Fibroblast of pulmonary artery (primary cell): ENCODE measurements at regions not wholly inside any gene's neighbourhood (a gene's known extent, or its start where the extent isn't known, plus 50 kb on each side); places are given as distances from the start of the nearest gene placed in this dataset.

Source experiments
- DNase-seq: peaks from one replicate; pipeline ENCODE4 v3.0.0-alpha.2; 2010; ENCODE audit warnings: low read depth
- H3K4me3 ChIP-seq: replicated peaks from 2 replicates; pipeline ENCODE4 v1.5.1; 2011; ENCODE audit warnings: low read depth, mild to moderate bottlenecking, control low read depth, low read length, moderate library complexity
- CTCF ChIP-seq: IDR thresholded peaks from 2 replicates; pipeline ENCODE4 v1.5.1; 2011; ENCODE audit warnings: mild to moderate bottlenecking, control low read depth, low read length, inconsistent platforms; ENCODE audit errors: missing control alignments

DNA sequence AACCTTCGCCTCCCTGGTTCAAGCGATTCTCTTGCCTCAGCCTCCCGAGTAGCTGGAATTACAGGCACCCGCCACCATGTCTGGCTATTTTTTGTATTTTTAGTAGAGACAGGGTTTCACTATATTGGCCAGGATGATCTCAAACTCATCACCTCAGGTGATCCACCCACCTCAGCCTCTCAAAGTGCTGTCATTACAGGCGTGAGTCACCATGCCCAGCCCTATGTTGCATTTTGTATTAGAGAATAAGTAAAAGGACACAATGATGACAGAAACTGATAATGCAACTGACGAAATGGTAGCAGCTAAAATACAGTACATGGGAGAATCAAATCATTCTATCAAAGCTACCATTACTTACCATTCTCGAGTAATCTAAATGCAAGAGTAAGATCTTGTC lies 276.7 kb downstream of the DSEL start:
- TF ChIP-seq CTCF, result no peak
- no peak overlapping the region for H3K4me3 ChIP-seq
- DNase-seq, result no peak

DNA sequence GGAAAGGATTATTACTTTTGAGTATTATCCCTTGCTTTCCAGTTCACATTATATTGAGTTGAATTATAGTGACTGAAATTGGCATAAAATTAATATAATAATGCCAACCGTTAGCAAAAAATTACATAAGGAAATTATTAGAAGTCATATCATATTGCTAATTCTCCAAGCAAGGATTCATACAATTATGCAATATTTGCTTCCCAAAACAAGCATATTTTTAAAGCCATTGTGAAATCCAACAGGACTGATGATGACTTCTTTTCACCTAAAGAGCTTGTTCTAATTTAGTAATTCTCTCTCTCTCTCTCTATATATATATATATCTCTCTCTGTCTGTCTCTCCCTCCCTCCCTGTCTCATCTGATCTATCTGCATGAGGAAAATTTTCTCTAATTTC lies 283.5 kb downstream of the DSEL start:
- H3K4me3 ChIP-seq, result no peak overlapping the region
- no peak for TF ChIP-seq CTCF
- DNase-seq, result peak; percentile 54

- H3K4me3 ChIP-seq, result no peak overlapping the region
- DNase-seq, result peak; percentile 98
These were observed 284.1 kb downstream of the DSEL start for GRCh38 chr18:67232406-67232805.

DNA sequence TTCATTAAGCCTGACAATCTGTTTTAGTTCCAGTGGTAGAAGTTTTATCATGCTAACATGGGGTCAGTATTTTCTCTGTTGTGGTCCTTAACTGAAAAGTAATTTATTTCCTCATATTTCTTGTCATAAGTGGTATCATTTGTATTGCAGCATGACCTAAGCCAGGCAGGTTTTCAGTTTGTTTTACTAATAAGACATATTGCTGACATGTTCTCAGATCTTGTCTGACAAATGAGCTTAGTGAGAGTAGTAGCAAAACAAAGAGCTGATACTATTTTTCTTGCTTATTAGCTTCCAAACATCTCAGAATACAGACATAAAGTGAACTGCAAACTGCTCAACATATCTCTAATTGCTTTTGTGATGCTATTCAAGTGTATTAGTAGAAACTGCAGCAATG lies 293.6 kb downstream of the DSEL start:
- no peak for TF ChIP-seq CTCF
- no peak overlapping the region for H3K4me3 ChIP-seq
- DNase-seq, result no peak

More at GRCh38 chr18:67232406-67232805, 284.1 kb downstream of the DSEL start:
- TF ChIP-seq CTCF, result no peak

- H3K4me3 ChIP-seq, result no peak overlapping the region
- no peak for DNase-seq
- TF ChIP-seq CTCF, result no peak
These were observed 296.7 kb downstream of the DSEL start for GRCh38 chr18:67219821-67220220.

DNA sequence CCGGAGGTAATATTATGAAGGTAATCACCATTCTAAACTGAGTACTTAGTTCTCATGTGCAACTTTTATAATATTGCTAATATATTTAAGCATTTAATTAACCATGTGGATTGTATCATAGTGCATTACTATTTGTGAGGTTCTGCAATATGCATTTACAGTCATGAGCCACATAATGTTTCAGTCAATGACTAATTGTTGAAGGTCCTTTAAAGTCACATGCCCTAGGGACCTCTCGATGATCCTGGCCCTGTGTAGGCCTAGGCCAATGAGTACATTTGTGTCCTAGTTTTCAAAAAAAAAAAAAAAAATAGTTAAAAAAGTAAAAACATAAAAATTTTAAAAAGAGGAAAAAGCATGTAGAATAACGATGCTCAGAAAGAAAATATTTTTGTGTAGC lies 298.0 kb downstream of the DSEL start:
- TF ChIP-seq CTCF, result no peak
- no peak overlapping the region for H3K4me3 ChIP-seq
- no peak for DNase-seq

GRCh38 chr18:67217551-67218166 lies 298.9 kb downstream of the DSEL start:
- TF ChIP-seq CTCF, result peak; percentile 59
- no peak overlapping the region for H3K4me3 ChIP-seq
- peak; percentile 87 for DNase-seq
